NCI-H1930 (cell line): ENCODE measurements at regions not wholly inside any gene's neighbourhood (a gene's known extent, or its start where the extent isn't known, plus 50 kb on each side); places are given as distances from the start of the nearest gene placed in this dataset.
A peak's percentile ranks its signal among the peaks of the same experiment; 100 is the strongest.
"Not testable (repeated sequence)": the region's sequence is repeated elsewhere in the genome, so short reads cannot be mapped to it uniquely, and the experiment has no call there.

ENCODE experiments used
- DNase-seq, 2 experiments: peaks; one replicate each; lab custom pipeline; 2025; lab: John Stamatoyannopoulos, UW

DNA sequence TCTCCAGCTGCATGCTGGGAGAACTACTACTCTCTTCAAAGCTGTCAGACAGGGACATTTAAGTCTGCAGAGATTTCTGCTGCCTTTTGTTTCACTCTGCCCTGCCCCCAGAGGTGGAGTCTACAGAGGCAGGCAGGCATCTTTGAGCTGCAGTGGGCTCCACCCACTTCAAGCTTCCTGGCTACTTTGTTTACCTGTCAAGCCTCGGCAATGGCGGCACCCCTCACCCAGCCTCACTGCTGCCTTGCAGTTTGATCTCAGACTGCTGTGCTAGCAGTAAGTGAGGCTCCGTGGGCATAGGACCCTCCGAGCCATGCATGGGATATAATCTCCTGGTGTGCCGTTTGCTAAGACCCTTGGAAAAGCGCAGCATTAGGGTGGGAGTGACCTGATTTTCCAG lies 61.7 kb downstream of the DMRTA1 start:
- DNase-seq = not testable (repeated sequence)

- DNase-seq = no peak
Observed at GRCh38 chr9:22508790-22509189, 62.2 kb downstream of the DMRTA1 start.

DNA sequence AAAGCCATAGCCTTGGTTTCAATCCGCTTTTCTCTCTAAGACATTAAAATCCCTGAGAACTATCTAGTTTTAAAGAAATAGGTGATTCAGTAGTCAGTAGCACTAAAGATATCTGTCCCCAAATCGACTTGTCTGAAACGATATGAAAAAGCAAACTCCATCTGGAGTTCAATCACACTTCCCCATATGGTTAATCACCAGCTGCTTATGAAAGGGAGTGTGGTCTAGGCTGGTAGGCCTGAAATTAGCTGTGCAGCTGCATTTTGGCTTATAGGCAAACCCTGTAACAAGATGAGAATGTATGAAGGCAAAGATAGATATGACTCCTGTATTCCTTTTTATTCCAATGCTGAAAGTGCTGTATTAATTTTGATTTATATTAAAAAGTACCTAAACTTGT lies 65.9 kb downstream of the DMRTA1 start:
- DNase-seq = no peak

- no peak for DNase-seq
Observed at GRCh38 chr9:22514871-22515270, 68.2 kb downstream of the DMRTA1 start.

GRCh38 chr9:22522206-22522740 lies 75.6 kb downstream of the DMRTA1 start:
- DNase-seq = no peak

GRCh38 chr9:22528485-22528884 lies 81.9 kb downstream of the DMRTA1 start:
- peak in 1 of 2 experiments; percentile 8 for DNase-seq

GRCh38 chr9:22529426-22530199 lies 83.0 kb downstream of the DMRTA1 start:
- no peak for DNase-seq

- DNase-seq = no peak
Observed at GRCh38 chr9:22535780-22536179, 89.2 kb downstream of the DMRTA1 start.

GRCh38 chr9:22537721-22538120 lies 91.1 kb downstream of the DMRTA1 start:
- no peak for DNase-seq

GRCh38 chr9:22548625-22549024 lies 102.0 kb downstream of the DMRTA1 start:
- no peak for DNase-seq

DNA sequence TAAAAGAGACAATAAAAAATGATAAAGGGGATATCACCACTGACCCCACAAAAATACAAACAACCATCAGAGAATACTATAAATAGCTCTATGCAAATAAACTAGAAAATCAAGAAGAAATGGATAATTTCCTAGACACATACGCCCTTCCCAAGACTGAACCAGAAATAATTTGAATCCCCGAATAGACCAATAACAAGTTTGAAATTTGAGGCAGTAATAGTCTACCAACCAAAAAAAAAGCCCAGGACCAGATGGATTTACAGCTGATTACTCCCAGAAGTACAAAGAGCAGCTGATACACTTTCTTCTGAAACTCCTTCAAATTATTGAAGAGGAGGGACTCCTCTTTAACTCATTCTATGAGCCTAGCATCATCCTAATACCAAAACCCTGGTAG lies 128.1 kb downstream of the DMRTA1 start:
- DNase-seq = no peak

GRCh38 chr9:22580788-22581187 lies 134.2 kb downstream of the DMRTA1 start:
- no peak for DNase-seq

GRCh38 chr9:22582221-22582620 lies 135.6 kb downstream of the DMRTA1 start:
- no peak for DNase-seq

DNA sequence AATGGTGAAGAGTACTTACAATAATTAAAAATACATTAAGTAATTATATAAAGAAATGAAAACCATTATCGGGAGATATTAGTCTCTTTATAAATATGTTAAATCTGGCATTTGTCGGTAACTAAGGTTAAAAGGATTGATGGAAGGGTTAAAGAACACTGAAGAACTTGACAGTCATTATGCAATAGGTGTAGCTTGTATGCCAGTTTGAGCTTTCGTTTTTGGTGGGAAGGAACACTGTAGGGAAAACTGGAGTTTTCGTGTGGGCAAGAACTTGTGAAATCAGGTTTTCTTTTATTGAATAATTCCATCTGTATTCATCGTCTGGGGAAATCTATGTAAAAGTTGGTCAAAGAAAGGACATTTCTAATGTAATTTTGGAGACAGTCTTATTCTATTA lies 142.3 kb downstream of the DMRTA1 start:
- no peak for DNase-seq

GRCh38 chr9:22590336-22591033 lies 143.9 kb downstream of the DMRTA1 start:
- DNase-seq = no peak

GRCh38 chr9:22595805-22596204 lies 149.2 kb downstream of the DMRTA1 start:
- no peak for DNase-seq

DNA sequence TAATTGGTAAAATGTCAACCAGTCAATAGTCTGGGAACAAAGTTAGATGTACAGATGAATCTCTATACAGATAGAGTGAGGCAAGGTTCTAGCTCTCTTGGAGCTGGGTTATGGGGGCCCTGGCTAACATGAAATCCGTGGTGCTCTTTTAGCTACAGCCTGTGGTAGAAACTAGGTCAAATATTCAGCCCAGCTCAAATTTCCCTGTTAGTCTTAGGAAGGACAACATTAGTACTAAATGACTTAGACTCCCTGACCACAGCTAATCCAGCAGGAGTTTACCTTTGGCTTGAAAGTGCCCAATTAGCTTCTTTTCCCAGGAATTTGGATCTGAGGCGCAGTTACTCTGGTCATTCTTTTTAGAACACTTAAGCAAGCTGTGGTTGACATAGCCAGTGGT lies 170.5 kb downstream of the DMRTA1 start:
- no peak for DNase-seq

- DNase-seq = no peak
Observed at GRCh38 chr9:22622815-22623214, 176.2 kb downstream of the DMRTA1 start.

GRCh38 chr9:22623236-22623635 lies 176.6 kb downstream of the DMRTA1 start:
- DNase-seq = no peak

DNA sequence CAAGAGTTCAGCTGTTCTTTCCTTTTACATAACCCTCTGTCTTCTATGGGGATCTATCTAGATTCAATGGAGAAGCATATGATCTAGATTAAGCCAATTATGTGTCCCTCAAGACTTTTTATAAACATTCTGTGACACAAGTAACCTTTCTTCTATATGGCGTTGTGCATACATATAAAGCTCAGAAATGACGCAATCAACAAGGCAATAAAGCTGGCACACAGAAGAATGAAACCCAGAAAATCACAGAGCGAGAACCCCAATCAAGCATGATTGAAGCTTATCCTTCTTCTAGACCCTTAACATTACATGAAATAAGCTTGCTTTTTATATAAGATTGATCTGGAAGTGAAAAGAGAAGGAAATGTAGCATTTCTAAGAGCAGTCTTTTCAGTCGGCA lies 178.9 kb downstream of the DMRTA1 start:
- DNase-seq = no peak

DNA sequence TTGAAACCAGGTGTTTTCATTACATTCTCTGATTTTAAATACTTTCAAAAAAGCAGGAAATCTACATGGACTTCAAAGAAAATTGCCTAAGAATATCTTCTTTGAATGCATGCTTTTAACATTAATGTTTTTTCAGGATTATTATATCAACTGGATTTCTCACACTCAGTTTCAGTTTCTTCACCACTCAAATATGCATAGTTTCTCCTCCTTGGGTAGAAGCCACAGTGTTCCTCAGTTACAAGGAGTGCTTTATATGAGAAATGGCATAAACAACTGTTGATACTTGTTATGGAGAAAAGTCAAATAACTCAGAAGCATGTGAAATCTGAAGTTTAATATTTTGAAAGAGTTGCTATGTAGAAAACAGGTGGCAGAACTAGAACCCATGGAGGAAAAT lies 196.9 kb downstream of the DMRTA1 start:
- DNase-seq = no peak

DNA sequence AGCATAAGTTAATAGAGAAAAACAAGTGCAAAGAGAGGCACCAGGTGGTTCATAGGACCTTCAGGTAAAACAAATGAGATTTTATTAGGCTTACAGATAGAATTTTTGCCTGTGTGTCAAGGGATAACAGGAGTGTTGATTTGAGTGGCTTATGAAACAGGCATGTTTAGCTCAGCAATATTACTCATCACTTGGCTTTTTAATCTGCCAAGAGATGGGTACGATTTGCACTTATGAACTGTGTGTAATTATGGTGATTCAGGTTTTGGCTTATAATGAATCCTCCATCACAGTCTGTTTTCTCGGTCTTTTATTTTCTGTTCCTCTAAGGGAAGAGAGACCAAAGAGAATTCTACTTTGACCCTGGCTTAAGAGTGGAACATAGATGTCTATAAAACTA lies 199.3 kb downstream of the DMRTA1 start:
- DNase-seq = no peak

DNA sequence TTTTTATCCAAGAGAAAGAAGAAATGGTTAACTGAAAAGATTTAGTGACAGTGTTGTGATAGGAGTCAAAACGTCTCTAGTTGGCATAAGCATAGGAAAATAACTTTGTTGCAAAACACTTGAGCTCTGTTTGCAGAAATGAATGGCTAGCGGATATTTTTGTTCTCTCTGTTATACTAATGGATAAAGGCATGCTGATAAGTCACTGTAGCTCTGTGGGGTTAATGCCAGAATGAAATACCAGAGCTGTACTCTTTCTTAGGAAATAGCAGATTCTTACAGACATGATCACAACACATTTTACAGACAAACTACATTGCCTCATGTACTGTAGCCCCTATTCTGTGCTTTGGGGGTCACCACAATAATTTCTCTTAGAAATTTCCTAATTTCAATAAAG lies 202.8 kb downstream of the DMRTA1 start:
- no peak for DNase-seq
